Upper lobe of left lung (tissue), 4 donors: ENCODE measurements at regions not wholly inside any gene's neighbourhood (a gene's known extent, or its start where the extent isn't known, plus 50 kb on each side); places are given as distances from the start of the nearest gene placed in this dataset.

ENCODE experiments used
- CTCF ChIP-seq, 6 experiments: fragments of 450-650 bp in 4 of 6; fragments of 200-600 bp in 2 of 6; sonication (generic) in 2 of 6; IDR thresholded peaks; one replicate each; pipeline ENCODE4 v1.5.1; 2016 to 2019; ENCODE audit warnings: antibody characterized with exemption in 6 of 6
- EP300 ChIP-seq, 4 donors: sonication (generic); formaldehyde crosslinking; IDR thresholded peaks; one replicate each; pipeline ENCODE4 v1.5.1; 2017; ENCODE audit warnings: antibody characterized with exemption in 4 of 4, control low read depth in 2 of 4
- POLR2A ChIP-seq, 4 donors: fragments of 450-650 bp; IDR thresholded peaks; one replicate each; pipeline ENCODE4 v1.5.1; 2016 to 2017; ENCODE audit warnings: antibody characterized with exemption in 4 of 4, mild to moderate bottlenecking in 2 of 4

GRCh38 chr22:49163960-49164690, 663.5 kb downstream of the BRD1 start:
- TF ChIP-seq POLR2A (IDR thresholded peaks at IDR 0.05) (no peak), CTCF (IDR thresholded peaks at IDR 0.05) (no peak), EP300 (IDR thresholded peaks at IDR 0.05) (no peak)
